ENCODE measurements at regions not wholly inside any gene's neighbourhood (a gene's known extent, or its start where the extent isn't known, plus 50 kb on each side); places are given as distances from the start of the nearest gene placed in this dataset.
"Not testable (repeated sequence)": the region's sequence is repeated elsewhere in the genome, so short reads cannot be mapped to it uniquely, and the experiment has no call there.

DNA sequence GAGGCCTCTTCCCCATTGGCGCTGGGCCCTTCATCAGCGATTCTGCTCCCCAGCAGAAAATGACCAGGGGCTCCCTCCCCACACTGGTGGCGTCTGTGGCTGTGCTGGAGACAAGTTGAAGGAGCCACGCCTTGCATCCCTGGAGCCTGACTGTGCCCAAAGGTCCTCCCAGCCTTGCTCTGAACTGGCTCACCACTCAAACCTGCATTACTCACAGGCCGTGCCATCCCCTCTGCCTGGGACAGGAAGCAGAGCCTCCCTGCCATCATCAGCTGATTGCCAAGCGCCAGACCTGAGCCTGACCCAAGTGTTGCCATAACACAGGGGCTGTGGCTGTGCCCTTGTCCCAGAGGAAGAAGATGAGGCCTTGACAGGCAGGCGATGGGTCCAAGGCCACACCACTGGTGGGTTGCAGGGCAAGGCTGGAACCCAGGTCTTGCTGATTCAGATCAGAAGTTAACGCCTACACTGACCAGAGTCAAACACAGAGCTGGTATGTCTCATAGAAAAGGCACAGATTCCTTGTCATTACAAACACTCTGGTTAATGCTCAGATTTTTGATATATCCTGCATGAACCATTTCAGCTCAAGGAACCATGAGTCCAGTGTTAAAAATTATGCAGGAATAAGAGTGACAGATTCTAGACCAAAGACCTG, 151.1 kb downstream of the BCL2L11 start:
- H3K27ac ChIP-seq (ENCODE audit: low read length) = 0 out of 2 replicates have a peak overlapping the region, but pooled peaks have one; percentile 20
- H3K4me1 ChIP-seq (ENCODE audit: insufficient read depth, low read length); H3K9me3 ChIP-seq (ENCODE audit: low read length); H3K36me3 ChIP-seq (ENCODE audit: low read depth, low read length); H3K4me2 ChIP-seq (ENCODE audit: low read length); H4K20me1 ChIP-seq (ENCODE audit: low read length); H2AFZ ChIP-seq (ENCODE audit: low read length); H3K9me2 ChIP-seq (replicated peaks; ENCODE audit: low read length); BruUV-seq (replicated peaks); H3K79me2 ChIP-seq (ENCODE audit: low read length); intact Hi-C loops (cut with micrococcal nuclease); H3K4me3 ChIP-seq (ENCODE audit: low read length); H3K27me3 ChIP-seq (ENCODE audit: low read length); H3F3A ChIP-seq (ENCODE audit: low read length, unreplicated experiment); H3K9ac ChIP-seq (ENCODE audit: low read length); POLR2A ChIA-PET (ENCODE audit: unreplicated experiment); CTCF ChIA-PET: not testable (repeated sequence)
- DNase-seq = peak; percentile 19
- ATAC-seq = peak; percentile 95

- ATAC-seq = not testable (repeated sequence)
Measured at GRCh38 chr2:111273007-111273406, 152.3 kb downstream of the BCL2L11 start.

GRCh38 chr2:111275047-111275853, 154.5 kb downstream of the BCL2L11 start:
- H3K4me1 ChIP-seq (ENCODE audit: insufficient read depth, low read length); intact Hi-C loops (cut with micrococcal nuclease); H3K79me2 ChIP-seq (ENCODE audit: low read length); H3K36me3 ChIP-seq (ENCODE audit: low read depth, low read length); CTCF ChIA-PET; H3K9ac ChIP-seq (ENCODE audit: low read length); POLR2A ChIA-PET (ENCODE audit: unreplicated experiment); H3K9me3 ChIP-seq (ENCODE audit: low read length); H3K27ac ChIP-seq (ENCODE audit: low read length); BruUV-seq (replicated peaks); H3K9me2 ChIP-seq (replicated peaks; ENCODE audit: low read length); H4K20me1 ChIP-seq (ENCODE audit: low read length); H3K27me3 ChIP-seq (ENCODE audit: low read length); H3K4me3 ChIP-seq (ENCODE audit: low read length); DNase-seq; H3K4me2 ChIP-seq (ENCODE audit: low read length); ATAC-seq; H2AFZ ChIP-seq (ENCODE audit: low read length); H3F3A ChIP-seq (ENCODE audit: low read length, unreplicated experiment): not testable (repeated sequence)

More at GRCh38 chr2:111273007-111273406, 152.3 kb downstream of the BCL2L11 start:
- POLR2A ChIA-PET (ENCODE audit: unreplicated experiment); H2AFZ ChIP-seq (ENCODE audit: low read length); H3K27ac ChIP-seq (ENCODE audit: low read length); H3K4me1 ChIP-seq (ENCODE audit: insufficient read depth, low read length); intact Hi-C loops (cut with micrococcal nuclease); DNase-seq; H4K20me1 ChIP-seq (ENCODE audit: low read length); H3K4me2 ChIP-seq (ENCODE audit: low read length); H3K9me2 ChIP-seq (replicated peaks; ENCODE audit: low read length); H3K9me3 ChIP-seq (ENCODE audit: low read length); H3K4me3 ChIP-seq (ENCODE audit: low read length); BruUV-seq (replicated peaks); H3K79me2 ChIP-seq (ENCODE audit: low read length); H3F3A ChIP-seq (ENCODE audit: low read length, unreplicated experiment); CTCF ChIA-PET; H3K9ac ChIP-seq (ENCODE audit: low read length); H3K27me3 ChIP-seq (ENCODE audit: low read length); H3K36me3 ChIP-seq (ENCODE audit: low read depth, low read length): not testable (repeated sequence)

GRCh38 chr2:111275854-111276171, 155.1 kb downstream of the BCL2L11 start:
- H3K27ac ChIP-seq (ENCODE audit: low read length); POLR2A ChIA-PET (ENCODE audit: unreplicated experiment); H3K36me3 ChIP-seq (ENCODE audit: low read depth, low read length); H3K79me2 ChIP-seq (ENCODE audit: low read length); H3K4me2 ChIP-seq (ENCODE audit: low read length); H3K9me3 ChIP-seq (ENCODE audit: low read length); CTCF ChIA-PET; H3K9me2 ChIP-seq (replicated peaks; ENCODE audit: low read length); H3K4me1 ChIP-seq (ENCODE audit: insufficient read depth, low read length); H3F3A ChIP-seq (ENCODE audit: low read length, unreplicated experiment); DNase-seq; ATAC-seq; H3K4me3 ChIP-seq (ENCODE audit: low read length); H3K27me3 ChIP-seq (ENCODE audit: low read length); H3K9ac ChIP-seq (ENCODE audit: low read length); BruUV-seq (replicated peaks); intact Hi-C loops (cut with micrococcal nuclease); H4K20me1 ChIP-seq (ENCODE audit: low read length); H2AFZ ChIP-seq (ENCODE audit: low read length): not testable (repeated sequence)

GRCh38 chr2:111278133-111278532, 157.4 kb downstream of the BCL2L11 start:
- H3K9ac ChIP-seq (ENCODE audit: low read length); H3K27me3 ChIP-seq (ENCODE audit: low read length); H4K20me1 ChIP-seq (ENCODE audit: low read length); H3K27ac ChIP-seq (ENCODE audit: low read length); H3K9me2 ChIP-seq (replicated peaks; ENCODE audit: low read length); H3K36me3 ChIP-seq (ENCODE audit: low read depth, low read length); H3K4me3 ChIP-seq (ENCODE audit: low read length); H3K4me1 ChIP-seq (ENCODE audit: insufficient read depth, low read length); POLR2A ChIA-PET (ENCODE audit: unreplicated experiment); H3F3A ChIP-seq (ENCODE audit: low read length, unreplicated experiment); ATAC-seq; H3K4me2 ChIP-seq (ENCODE audit: low read length); DNase-seq; H3K9me3 ChIP-seq (ENCODE audit: low read length); intact Hi-C loops (cut with micrococcal nuclease); H2AFZ ChIP-seq (ENCODE audit: low read length); CTCF ChIA-PET; H3K79me2 ChIP-seq (ENCODE audit: low read length); BruUV-seq (replicated peaks): not testable (repeated sequence)

- POLR2A ChIA-PET (ENCODE audit: unreplicated experiment); BruUV-seq (replicated peaks): not testable (repeated sequence)
Measured at GRCh38 chr2:111280709-111281286, 160.1 kb downstream of the BCL2L11 start.

More at GRCh38 chr2:111280709-111281286, 160.1 kb downstream of the BCL2L11 start:
- H3K27ac ChIP-seq (ENCODE audit: low read length); DNase-seq; H3K9ac ChIP-seq (ENCODE audit: low read length); H3K9me3 ChIP-seq (ENCODE audit: low read length); H3K27me3 ChIP-seq (ENCODE audit: low read length); H3K4me2 ChIP-seq (ENCODE audit: low read length); H4K20me1 ChIP-seq (ENCODE audit: low read length); H3K4me3 ChIP-seq (ENCODE audit: low read length); H2AFZ ChIP-seq (ENCODE audit: low read length); H3K79me2 ChIP-seq (ENCODE audit: low read length); intact Hi-C loops (cut with micrococcal nuclease); H3K9me2 ChIP-seq (replicated peaks; ENCODE audit: low read length); H3F3A ChIP-seq (ENCODE audit: low read length, unreplicated experiment); H3K4me1 ChIP-seq (ENCODE audit: insufficient read depth, low read length); H3K36me3 ChIP-seq (ENCODE audit: low read depth, low read length); CTCF ChIA-PET: not testable (repeated sequence)
- ATAC-seq = peak; percentile 54

Data from PC-3 (cell line).